OCI-LY7 (cell line): ENCODE measurements at regions not wholly inside any gene's neighbourhood (a gene's known extent, or its start where the extent isn't known, plus 50 kb on each side); places are given as distances from the start of the nearest gene placed in this dataset. TPM values are rescaled to one million over a fixed set of nuclear protein-coding genes. Genes with fewer than 3 reads are reported as not detected.

ENCODE experiments used
- small RNA-seq: library from RNA; depleted of rRNA; stranded (forward); fragments of <200 nt; gene quantifications from one replicate; pipeline ENCODE3, GENCODE V24; 2014

Small RNA genes in the stretch of these regions (small RNA-seq; reads per million reads assigned to genes)
- not detected for gene RF00554
